HG02759 (cell line): ENCODE measurements at regions not wholly inside any gene's neighbourhood (a gene's known extent, or its start where the extent isn't known, plus 50 kb on each side); places are given as distances from the start of the nearest gene placed in this dataset.
"Not testable (repeated sequence)": the region's sequence is repeated elsewhere in the genome, so short reads cannot be mapped to it uniquely, and the experiment has no call there.

Experiments used
- ATAC-seq: cut with Tn5 transposase; IDR thresholded peaks from one replicate; pipeline ENCODE4 v1.9.1; 2021; ENCODE audit warnings: mild to moderate bottlenecking, moderate library complexity; ENCODE audit not compliant: unreplicated experiment

DNA sequence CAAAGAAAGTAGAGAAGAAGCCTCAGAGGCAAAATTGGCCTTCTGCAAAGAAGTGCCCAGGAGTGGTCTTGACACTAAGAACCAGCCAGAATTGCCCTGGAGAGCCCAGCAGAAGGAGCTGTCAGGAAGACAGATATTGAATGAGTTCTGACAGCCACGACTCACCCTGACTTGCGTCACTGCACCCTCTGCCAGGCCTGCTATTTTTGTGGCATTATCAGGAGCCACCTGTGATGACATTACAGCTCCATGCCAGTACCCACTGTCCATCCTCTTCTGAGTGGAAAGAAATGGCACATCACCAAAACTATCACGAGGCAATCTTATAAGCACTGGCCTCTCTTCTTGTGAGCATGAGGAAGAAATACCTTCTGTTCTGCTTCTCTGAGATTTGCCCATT, 67.7 kb downstream of the SMIM20 start:
- ATAC-seq: no peak

GRCh38 chr4:25982962-25983361, 68.9 kb downstream of the SMIM20 start:
- ATAC-seq: no peak

DNA sequence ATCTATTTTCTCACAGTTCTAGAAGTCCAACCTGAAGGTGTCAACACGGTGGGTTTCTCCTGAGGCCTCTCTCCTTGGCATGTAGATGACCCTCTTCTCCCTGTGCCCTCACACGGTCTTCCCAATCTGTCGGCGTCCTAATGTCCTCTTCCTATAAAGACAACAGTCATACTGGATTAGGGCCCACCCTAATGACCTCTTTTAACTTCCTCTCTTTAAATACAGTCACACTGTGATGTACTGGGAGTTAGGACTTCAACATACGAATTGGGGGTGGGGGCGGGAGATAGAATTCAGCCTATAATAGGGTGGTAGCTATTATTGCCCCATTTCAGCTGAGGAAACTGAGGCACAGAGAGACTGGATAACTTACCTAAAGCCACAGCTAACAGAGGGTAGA, 70.2 kb downstream of the SMIM20 start:
- ATAC-seq: no peak

GRCh38 chr4:25984796-25985195, 70.8 kb downstream of the SMIM20 start:
- ATAC-seq: no peak

DNA sequence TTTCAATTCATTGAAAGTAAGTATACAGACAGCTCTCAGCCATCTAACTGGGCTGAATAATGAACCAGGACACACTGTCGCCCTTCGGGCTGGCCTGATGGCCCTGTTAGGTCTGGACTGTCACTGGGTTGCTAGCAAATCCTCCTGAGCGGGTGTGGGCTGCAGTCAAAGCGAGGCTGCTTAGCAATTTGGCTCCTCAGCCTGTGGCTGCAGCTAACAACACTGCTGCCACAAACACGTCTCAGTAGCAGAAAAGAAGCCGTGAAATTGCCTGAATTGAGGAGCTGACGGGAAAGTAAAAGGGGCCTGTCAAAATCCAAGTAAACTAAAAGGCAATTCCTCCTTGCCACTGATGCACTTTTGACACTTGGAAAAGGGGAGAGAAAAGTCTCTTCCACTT, 72.8 kb downstream of the SMIM20 start:
- no peak for ATAC-seq

DNA sequence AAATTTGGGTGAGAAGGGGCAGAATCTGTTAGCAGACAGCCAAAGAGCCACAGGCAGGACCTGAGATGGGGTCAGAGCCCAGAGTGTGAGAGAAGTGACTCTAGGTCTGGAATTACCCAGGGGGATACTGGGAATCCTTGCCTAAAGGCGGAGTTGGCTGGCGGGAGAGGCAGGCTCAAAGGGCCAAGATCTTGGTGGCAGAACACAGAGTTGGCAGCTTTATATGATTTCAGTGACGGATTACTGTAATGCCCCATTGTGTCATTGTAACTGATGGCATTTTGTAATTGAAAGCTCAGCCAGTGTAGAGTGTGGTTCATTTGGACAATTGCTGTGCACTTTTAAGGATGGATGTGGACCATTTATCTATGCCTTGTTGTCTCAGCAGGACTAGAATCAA, 77.3 kb downstream of the SMIM20 start:
- no peak for ATAC-seq

- ATAC-seq: no peak
Measured at GRCh38 chr4:25993395-25994185, 79.6 kb downstream of the SMIM20 start.

- ATAC-seq: not testable (repeated sequence)
Measured at GRCh38 chr4:25994577-25994976, 80.6 kb downstream of the SMIM20 start.

DNA sequence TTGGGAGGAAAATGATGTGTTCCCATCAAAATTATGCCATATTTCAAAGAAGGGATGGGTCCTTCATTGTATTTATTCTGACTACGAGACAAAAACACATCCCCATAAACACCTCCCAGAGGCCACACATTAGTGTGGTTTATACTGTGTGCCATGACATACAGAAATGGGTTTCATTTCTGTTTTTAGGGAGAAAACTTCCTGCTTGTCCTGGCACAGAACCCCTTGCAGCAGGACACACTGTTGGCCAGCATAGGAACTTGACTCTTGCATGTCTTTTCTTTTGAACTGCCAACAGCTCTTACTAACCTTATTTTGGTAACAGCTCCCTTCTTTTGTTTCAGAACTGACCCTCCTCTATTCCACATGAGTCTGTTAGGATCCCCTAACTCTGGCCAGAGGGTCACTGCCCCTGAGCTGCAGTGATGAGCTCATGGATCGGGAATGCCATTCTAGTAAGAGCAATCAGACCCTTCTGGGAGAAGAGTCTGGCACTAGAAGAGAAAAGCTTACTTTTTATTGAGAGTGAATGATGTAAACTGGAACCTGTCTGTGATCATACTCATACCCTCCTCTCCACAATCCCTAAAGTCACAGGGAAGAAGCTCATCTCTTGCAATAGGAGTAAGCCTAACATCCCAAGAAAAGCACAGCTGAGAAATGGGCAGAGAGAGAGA, 86.4 kb downstream of the SMIM20 start:
- ATAC-seq: no peak

- ATAC-seq: no peak
Measured at GRCh38 chr4:26001413-26001812, 87.4 kb downstream of the SMIM20 start.

GRCh38 chr4:26001816-26002215, 87.8 kb downstream of the SMIM20 start:
- no peak for ATAC-seq

GRCh38 chr4:26003056-26003455, 89.0 kb downstream of the SMIM20 start:
- ATAC-seq: no peak

DNA sequence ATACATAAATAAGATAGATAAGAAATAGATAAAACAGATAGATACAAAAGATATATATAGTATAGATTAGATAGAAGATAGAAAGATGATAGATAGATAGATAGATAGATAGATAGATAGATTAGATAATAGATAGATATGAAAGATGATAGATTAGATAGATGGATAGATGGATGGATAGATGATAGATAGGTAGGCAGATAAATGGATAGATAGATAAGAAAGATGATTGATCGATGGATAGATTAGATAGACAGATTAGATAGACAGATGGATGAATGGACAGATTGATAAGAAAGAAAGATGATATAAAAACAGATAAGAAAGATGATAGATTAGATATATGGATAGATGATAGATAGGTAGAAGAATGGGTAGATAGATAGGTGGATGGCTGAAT, 90.3 kb downstream of the SMIM20 start:
- ATAC-seq: no peak

- ATAC-seq: no peak
Measured at GRCh38 chr4:26005764-26006163, 91.7 kb downstream of the SMIM20 start.

DNA sequence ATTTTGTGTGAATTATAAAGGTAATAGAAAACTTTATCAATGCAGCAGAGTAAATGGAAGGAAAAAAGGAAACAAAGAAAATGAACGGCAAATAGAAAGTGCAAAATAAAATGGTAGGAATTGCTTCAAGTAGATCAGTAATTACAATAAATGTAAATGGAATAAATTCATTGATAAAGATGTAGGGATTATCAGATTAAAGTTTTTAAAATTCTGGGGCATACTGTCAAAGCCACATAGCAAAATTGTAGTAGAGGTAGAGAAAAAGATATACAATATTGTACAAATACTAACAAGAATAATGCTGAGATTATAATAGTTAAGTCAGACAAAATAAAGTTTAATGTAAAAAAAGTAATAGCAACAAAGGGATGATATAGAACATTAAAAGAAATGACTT, 94.7 kb downstream of the SMIM20 start:
- no peak for ATAC-seq

DNA sequence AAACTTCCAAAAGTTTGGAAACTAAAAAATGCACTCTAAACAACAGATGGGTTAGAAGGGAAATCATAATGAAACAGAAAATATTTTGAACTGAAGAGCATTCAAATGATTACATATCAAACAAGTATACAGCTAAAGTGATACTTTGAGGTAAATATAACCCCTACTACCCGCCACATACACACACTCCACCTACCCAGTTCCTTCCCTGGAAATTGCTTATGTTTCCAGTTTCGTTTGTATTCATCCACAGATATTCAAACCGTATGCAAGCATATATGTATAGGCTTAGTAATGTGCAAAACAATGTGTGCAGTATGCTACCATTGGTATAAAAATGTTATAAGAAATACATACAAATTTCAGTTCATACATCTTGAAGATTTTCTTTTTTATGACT, 95.5 kb downstream of the SMIM20 start:
- ATAC-seq: no peak

DNA sequence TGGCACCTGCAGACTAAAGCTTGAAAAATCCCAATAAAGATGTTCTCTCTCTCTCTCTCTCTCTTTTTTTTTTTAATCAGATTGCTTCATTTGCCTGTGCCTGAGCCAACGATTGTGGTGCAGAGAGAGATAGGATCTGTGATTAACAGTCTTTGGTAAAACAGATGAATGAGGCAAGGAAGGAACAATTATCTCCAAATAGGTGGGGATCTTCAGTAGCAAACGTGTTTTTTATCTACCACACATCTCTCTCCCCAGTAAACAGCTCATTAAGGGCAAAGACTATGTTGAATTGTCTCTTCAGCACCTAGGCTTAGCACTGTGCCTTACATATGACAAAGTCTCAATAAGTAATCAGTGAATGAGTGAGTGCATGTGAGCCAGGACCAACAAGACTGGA, 96.3 kb downstream of the SMIM20 start:
- ATAC-seq: no peak

GRCh38 chr4:26013629-26014028, 99.6 kb downstream of the SMIM20 start:
- no peak for ATAC-seq

DNA sequence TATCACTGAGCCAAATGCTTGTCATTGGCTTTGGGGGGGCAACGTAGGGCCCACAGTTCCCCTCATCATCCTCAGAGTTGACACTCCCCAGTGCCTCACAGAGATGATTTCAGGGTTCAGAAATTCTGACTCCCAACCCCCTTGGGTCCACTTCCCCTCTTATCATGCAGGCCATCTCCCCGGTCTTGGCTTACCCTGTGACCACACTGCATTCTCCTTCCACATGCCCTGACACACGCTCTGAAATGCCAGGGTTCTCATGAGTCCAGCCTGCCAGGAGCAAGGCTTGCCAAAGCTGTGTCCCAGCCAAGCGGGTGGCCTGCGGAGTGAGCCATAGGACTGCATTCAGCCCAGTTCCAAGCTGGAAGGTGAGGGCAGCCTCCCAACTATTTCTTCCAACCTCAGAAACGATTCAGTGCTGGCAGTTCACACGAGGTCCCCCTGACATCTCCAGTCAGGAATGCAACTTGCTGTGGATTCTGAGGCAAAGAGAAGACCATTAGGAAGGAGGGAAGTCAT, 101.2 kb downstream of the SMIM20 start:
- no peak for ATAC-seq

DNA sequence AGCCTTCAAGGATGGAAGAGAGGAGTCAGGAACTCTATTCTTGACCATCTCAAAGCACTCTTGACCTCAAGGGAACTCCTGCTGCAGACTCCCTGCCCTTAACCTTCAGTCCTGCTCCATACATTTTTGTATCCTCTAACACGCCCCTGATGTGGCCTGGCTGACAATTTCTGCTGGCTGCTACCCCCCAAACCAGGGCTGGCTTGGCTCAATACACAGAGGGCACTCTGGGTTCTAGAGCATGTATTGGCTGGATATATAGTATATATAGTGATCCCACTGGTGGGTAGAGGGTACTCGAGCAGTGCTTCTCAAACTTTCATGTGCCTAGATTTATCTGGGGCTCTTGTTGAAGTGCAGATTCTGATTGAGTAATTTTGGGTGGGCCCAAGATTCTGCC, 101.9 kb downstream of the SMIM20 start:
- no peak for ATAC-seq

DNA sequence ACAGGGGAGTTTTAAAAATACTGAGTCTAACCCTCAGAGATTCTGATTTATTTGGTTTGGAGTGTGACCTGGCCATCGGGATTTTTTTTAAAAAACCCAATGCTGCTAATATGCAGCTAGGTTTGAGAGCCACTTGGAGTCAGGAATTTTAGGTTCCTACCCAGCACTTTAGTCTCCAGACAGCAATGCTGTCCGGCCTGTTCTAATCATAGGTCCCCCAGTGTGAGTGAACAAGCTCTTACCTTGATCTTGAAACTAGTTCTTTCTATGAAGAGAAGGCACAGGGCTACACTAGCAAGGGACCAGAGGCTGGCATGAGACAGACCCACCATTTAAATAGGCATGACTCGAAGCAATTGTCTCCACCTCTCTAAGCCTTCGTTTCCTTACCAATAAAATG, 103.5 kb downstream of the SMIM20 start:
- ATAC-seq: no peak

- ATAC-seq: not testable (repeated sequence)
Measured at GRCh38 chr4:26017961-26018700, 104.1 kb downstream of the SMIM20 start.
